Lung (tissue), 11 donors: ENCODE measurements at regions not wholly inside any gene's neighbourhood (a gene's known extent, or its start where the extent isn't known, plus 50 kb on each side); places are given as distances from the start of the nearest gene placed in this dataset.

ENCODE experiments used
- ATAC-seq: fragments of 200-7000 bp; cut with Tn5 transposase; one replicate; pipeline ENCODE4 v1.9.1; 2020; ENCODE audit warnings: moderate number of reproducible peaks; ENCODE audit not compliant: insufficient read depth, low FRiP score
- DNase-seq, 3 donors: peaks; one replicate each; pipeline ENCODE4 v3.0.0-alpha.2; 2013 to 2017
- H3K27ac ChIP-seq, 2 donors: one replicate each; pipeline ENCODE4 v1.5.1; 2013; ENCODE audit warnings: mild to moderate bottlenecking in 2 of 2, moderate library complexity in 2 of 2, control low read depth in 1 of 2, inconsistent platforms in 1 of 2, low read depth in 1 of 2, low read length in 1 of 2
- H3K27me3 ChIP-seq, 3 donors: one replicate each; pipeline ENCODE4 v1.5.1; 2013; ENCODE audit warnings: low read length in 2 of 3; ENCODE audit not compliant: control insufficient read depth in 3 of 3, insufficient read depth in 3 of 3
- H3K36me3 ChIP-seq, 4 donors: one replicate each; pipeline ENCODE4 v1.5.1; 2013; ENCODE audit warnings: low read length in 4 of 4, mild to moderate bottlenecking in 1 of 4, moderate library complexity in 1 of 4; ENCODE audit not compliant: control insufficient read depth in 4 of 4, insufficient read depth in 4 of 4
- H3K4me1 ChIP-seq, 5 donors: one replicate each; pipeline ENCODE4 v1.5.1; 2013; ENCODE audit warnings: low read length in 5 of 5, mild to moderate bottlenecking in 2 of 5, moderate library complexity in 1 of 5; ENCODE audit not compliant: control insufficient read depth in 5 of 5, insufficient read depth in 5 of 5
- H3K4me3 ChIP-seq: one replicate; pipeline ENCODE4 v1.5.1; 2013; ENCODE audit warnings: mild to moderate bottlenecking, control low read depth, moderate library complexity
- H3K9ac ChIP-seq, 2 donors: one replicate each; pipeline ENCODE4 v1.5.1; 2013; ENCODE audit warnings: low read length in 2 of 2, control low read depth in 1 of 2; ENCODE audit not compliant: insufficient read depth in 1 of 2
- H3K9me3 ChIP-seq, 4 donors: one replicate each; pipeline ENCODE4 v1.5.1; 2013; ENCODE audit warnings: low read length in 3 of 4, mild to moderate bottlenecking in 1 of 4, moderate library complexity in 1 of 4; ENCODE audit not compliant: control insufficient read depth in 4 of 4, insufficient read depth in 3 of 4
- WGBS, 2 donors: extraction: QIAGEN DNeasy Blood & Tissue Kit; methylation state at CpG; one replicate each; pipeline ENCODE4 v1.1.7; 2013; 5-methylcytosine and 5-hydroxymethylcytosine counted together
- TF ChIP-seq, protein P1 (sequence below): IDR thresholded peaks from 2 replicates; pipeline ENCODE4 v1.5.1; 2012; ENCODE audit warnings: mild to moderate bottlenecking; ENCODE audit errors: control extremely low read depth, extremely low read depth
- donor health status: control.
- donor health status: control.
- donor health status: Bipolar disorder and iron deficiency.
- donor health status: healthy.
- donor health status: DM: yes; HTN: yes; CAD: no.

DNA sequence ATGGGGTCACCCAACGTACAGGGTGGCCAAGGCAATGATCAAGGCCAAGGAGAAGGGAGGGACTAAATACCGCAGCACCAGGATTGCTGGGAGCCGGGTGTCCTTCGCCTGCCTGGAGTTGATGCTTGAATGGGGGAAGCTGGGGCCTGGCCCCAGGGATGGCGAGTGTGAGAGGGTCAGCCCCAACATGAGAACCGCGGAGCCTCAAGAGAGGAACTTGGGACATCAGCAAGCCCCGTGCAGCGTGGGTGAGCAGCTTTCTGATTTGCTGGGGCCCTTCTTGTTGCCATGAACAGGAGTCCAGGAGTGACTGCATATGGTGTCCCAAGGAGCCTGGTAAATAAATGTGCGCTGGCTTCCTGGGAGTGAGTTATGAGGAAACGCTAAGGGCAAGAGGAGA, 72.8 kb upstream of the PITRM1 start:
- H3K4me3 ChIP-seq, result no peak overlapping the region
- no peaks in the 10 kb centered on the region for H3K36me3 ChIP-seq
- TF ChIP-seq, protein P1, sequence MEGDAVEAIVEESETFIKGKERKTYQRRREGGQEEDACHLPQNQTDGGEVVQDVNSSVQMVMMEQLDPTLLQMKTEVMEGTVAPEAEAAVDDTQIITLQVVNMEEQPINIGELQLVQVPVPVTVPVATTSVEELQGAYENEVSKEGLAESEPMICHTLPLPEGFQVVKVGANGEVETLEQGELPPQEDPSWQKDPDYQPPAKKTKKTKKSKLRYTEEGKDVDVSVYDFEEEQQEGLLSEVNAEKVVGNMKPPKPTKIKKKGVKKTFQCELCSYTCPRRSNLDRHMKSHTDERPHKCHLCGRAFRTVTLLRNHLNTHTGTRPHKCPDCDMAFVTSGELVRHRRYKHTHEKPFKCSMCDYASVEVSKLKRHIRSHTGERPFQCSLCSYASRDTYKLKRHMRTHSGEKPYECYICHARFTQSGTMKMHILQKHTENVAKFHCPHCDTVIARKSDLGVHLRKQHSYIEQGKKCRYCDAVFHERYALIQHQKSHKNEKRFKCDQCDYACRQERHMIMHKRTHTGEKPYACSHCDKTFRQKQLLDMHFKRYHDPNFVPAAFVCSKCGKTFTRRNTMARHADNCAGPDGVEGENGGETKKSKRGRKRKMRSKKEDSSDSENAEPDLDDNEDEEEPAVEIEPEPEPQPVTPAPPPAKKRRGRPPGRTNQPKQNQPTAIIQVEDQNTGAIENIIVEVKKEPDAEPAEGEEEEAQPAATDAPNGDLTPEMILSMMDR, result no peak
- H3K27me3 ChIP-seq, result no peaks in the 10 kb centered on the region
- no peaks in the 10 kb centered on the region for H3K9me3 ChIP-seq
- no peak overlapping the region for H3K9ac ChIP-seq
- H3K4me1 ChIP-seq, result peaks cover 0 to 4% (median 0%) of the 10 kb centered on the region in 5 donors
- 95 to 97% methylated on average over 11 of the region's 11 CpGs for WGBS, 2 donors
- DNase-seq (no peak), ATAC-seq (no peak)
- no peak overlapping the region for H3K27ac ChIP-seq

DNA sequence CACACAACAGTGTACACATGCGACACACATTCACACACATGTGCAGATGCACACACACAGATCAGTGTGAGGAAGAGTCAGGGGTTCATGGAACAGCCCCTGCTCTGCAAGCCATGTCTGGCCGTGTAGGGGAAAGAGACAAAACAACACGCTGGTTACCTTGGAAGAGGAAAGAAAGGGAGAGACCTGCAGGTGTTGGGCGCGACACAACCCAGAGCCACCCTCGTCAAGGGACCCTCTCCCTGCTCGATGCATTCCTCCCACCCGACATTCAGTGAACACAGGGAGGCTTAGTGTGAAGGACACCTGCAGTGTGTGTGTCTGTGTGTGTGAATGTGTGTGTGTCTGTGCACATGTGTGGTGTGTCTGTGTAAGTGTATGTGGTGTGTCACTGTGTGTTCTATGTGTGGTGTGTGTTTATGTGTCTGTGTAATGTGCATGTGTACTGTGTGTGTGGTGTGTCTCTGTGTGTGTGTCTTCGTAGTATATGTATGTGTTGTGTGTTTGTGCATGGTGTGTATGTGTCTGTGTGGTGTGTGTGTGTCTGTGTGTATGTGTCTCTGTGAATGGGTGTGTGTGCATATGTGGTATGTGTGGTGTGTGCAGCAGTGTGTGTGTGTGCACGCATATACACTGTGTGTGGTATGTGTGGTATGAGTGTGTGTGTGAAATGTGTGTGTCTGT, 69.5 kb upstream of the PITRM1 start:
- Histone ChIP-seq H3K27ac (no peak overlapping the region), H3K27me3 (peaks cover 0 to 4% (median 0%) of the 10 kb centered on the region in 3 donors), H3K9me3 (no peaks in the 10 kb centered on the region), H3K4me3 (no peak overlapping the region), H3K4me1 (peaks cover 0 to 16% (median 5%) of the 10 kb centered on the region in 5 donors), H3K9ac (no peak overlapping the region), H3K36me3 (no peaks in the 10 kb centered on the region)
- no peak for ATAC-seq
- 88 to 96% methylated on average over 10 of the region's 10 CpGs for WGBS, 2 donors
- TF ChIP-seq, protein P1, result no peak
- DNase-seq, result no peak

- Histone ChIP-seq H3K9ac (no peak overlapping the region), H3K27me3 (peaks cover 0 to 4% (median 0%) of the 10 kb centered on the region in 3 donors), H3K4me1 (peaks cover 0 to 16% (median 5%) of the 10 kb centered on the region in 5 donors), H3K36me3 (no peaks in the 10 kb centered on the region), H3K9me3 (no peaks in the 10 kb centered on the region), H3K4me3 (no peak overlapping the region), H3K27ac (no peak overlapping the region)
- no peak for DNase-seq
- TF ChIP-seq, protein P1, result no peak
- no peak for ATAC-seq
- 80 to 89% methylated on average over 24 of the region's 24 CpGs for WGBS, 2 donors
Measured at GRCh38 chr10:3241274-3241921, 68.8 kb upstream of the PITRM1 start.
